Activated CD4-positive, alpha-beta T cell treated with anti-CD3 and anti-CD28 coated beads, Interleukin-2, amount 50 U/mL, for 16 hours (primary cell): ENCODE measurements at regions not wholly inside any gene's neighbourhood (a gene's known extent, or its start where the extent isn't known, plus 50 kb on each side); places are given as distances from the start of the nearest gene placed in this dataset.

Source experiments
- DNase-seq: peaks from one replicate; pipeline ENCODE4 v3.0.0-alpha.2; 2020

- DNase-seq, result no peak
Observed at GRCh38 chr9:88696501-88696900, 161.5 kb downstream of the NXNL2 start.

- no peak for DNase-seq
Observed at GRCh38 chr9:88697764-88698432, 162.9 kb downstream of the NXNL2 start.

GRCh38 chr9:88702985-88703384, 168.0 kb downstream of the NXNL2 start:
- DNase-seq, result no peak

GRCh38 chr9:88706193-88707113, 171.5 kb downstream of the NXNL2 start:
- DNase-seq, result no peak

- no peak for DNase-seq
Observed at GRCh38 chr9:88710449-88710848, 175.5 kb downstream of the NXNL2 start.

- DNase-seq, result no peak
Observed at GRCh38 chr9:88711719-88712118, 176.7 kb downstream of the NXNL2 start.

GRCh38 chr9:88712484-88712883, 177.5 kb downstream of the NXNL2 start:
- DNase-seq, result no peak

GRCh38 chr9:88713010-88713409, 178.0 kb downstream of the NXNL2 start:
- no peak for DNase-seq

GRCh38 chr9:88716596-88717290, 181.8 kb downstream of the NXNL2 start:
- no peak for DNase-seq

GRCh38 chr9:88721025-88721424, 186.0 kb downstream of the NXNL2 start:
- no peak for DNase-seq

GRCh38 chr9:88721495-88722279, 186.7 kb downstream of the NXNL2 start:
- DNase-seq, result no peak

- no peak for DNase-seq
Observed at GRCh38 chr9:88722753-88723152, 187.8 kb downstream of the NXNL2 start.

- no peak for DNase-seq
Observed at GRCh38 chr9:88723751-88724150, 188.8 kb downstream of the NXNL2 start.

- no peak for DNase-seq
Observed at GRCh38 chr9:88724331-88724730, 189.4 kb downstream of the NXNL2 start.

GRCh38 chr9:88725300-88726019, 190.5 kb downstream of the NXNL2 start:
- no peak for DNase-seq

GRCh38 chr9:88726803-88727202, 191.8 kb downstream of the NXNL2 start:
- no peak for DNase-seq

- DNase-seq, result no peak
Observed at GRCh38 chr9:88730780-88731179, 195.8 kb downstream of the NXNL2 start.

- no peak for DNase-seq
Observed at GRCh38 chr9:88732128-88732527, 197.2 kb downstream of the NXNL2 start.

GRCh38 chr9:88733651-88734421, 198.9 kb downstream of the NXNL2 start:
- no peak for DNase-seq

- no peak for DNase-seq
Observed at GRCh38 chr9:88734527-88734926, 199.5 kb downstream of the NXNL2 start.

- no peak for DNase-seq
Observed at GRCh38 chr9:88736136-88736637, 201.2 kb downstream of the NXNL2 start.
